ENCODE measurements at regions not wholly inside any gene's neighbourhood (a gene's known extent, or its start where the extent isn't known, plus 50 kb on each side); places are given as distances from the start of the nearest gene placed in this dataset.
"Not testable (repeated sequence)": the region's sequence is repeated elsewhere in the genome, so short reads cannot be mapped to it uniquely, and the experiment has no call there.

- Histone ChIP-seq H3K9me3 (ENCODE audit: low read depth) (no peaks in the 10 kb centered on the region), H3K4me3 (no peak overlapping the region), H3K4me1 (ENCODE audit: low read depth) (no peaks in the 10 kb centered on the region), H3K27me3 (no peaks in the 10 kb centered on the region), H3K36me3 (no peaks in the 10 kb centered on the region), H3K27ac (no peak overlapping the region)
- TF ChIP-seq CTCF (IDR thresholded peaks at IDR 0.05; ENCODE audit: low read depth, low read length), result no peak
- no peak for DNase-seq (ENCODE audit: low read depth in 1 of 2, low spot score in 1 of 2)
These were observed 248.7 kb downstream of the KLF5 start for GRCh38 chr13:73307481-73307880.

DNA sequence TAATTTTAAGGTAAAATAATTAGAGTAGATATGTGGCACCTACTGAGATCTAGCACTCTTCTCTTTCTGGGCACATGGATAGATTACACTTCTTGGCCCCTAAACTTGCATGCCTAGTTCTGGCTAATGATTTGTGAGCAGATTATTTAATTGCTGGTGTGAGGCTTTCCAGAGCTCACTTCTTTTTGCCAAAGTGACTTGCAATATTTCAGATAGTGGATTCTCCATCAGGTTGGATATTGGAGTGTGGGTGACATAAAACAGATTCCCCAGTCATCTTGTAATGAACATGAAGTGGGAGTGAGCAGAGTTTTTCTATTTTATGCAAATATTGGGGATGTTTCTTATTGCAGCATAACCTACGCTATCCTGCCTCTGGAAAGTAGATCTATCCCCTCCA is 247.9 kb downstream of the KLF5 start:
- Histone ChIP-seq H3K9me3 (ENCODE audit: low read depth) (no peaks in the 10 kb centered on the region), H3K36me3 (no peaks in the 10 kb centered on the region), H3K27ac (no peak overlapping the region), H3K27me3 (no peaks in the 10 kb centered on the region), H3K4me1 (ENCODE audit: low read depth) (no peaks in the 10 kb centered on the region), H3K4me3 (no peak overlapping the region)
- no peak for TF ChIP-seq CTCF (IDR thresholded peaks at IDR 0.05; ENCODE audit: low read depth, low read length)
- no peak for DNase-seq (ENCODE audit: low read depth in 1 of 2, low spot score in 1 of 2)

- H3K4me3 ChIP-seq, result no peak overlapping the region
- no peak for TF ChIP-seq CTCF (IDR thresholded peaks at IDR 0.05; ENCODE audit: low read depth, low read length)
- DNase-seq (ENCODE audit: low read depth in 1 of 2, low spot score in 1 of 2), result no peak
- no peak overlapping the region for H3K27ac ChIP-seq
- H3K27me3 ChIP-seq, result no peaks in the 10 kb centered on the region
- no peaks in the 10 kb centered on the region for H3K36me3 ChIP-seq
- no peaks in the 10 kb centered on the region for H3K9me3 ChIP-seq (ENCODE audit: low read depth)
- no peaks in the 10 kb centered on the region for H3K4me1 ChIP-seq (ENCODE audit: low read depth)
These were observed 245.6 kb downstream of the KLF5 start for GRCh38 chr13:73304442-73304841.

GRCh38 chr13:73303851-73304250 is 245.0 kb downstream of the KLF5 start:
- Histone ChIP-seq H3K4me1 (ENCODE audit: low read depth) (no peaks in the 10 kb centered on the region), H3K27me3 (no peaks in the 10 kb centered on the region), H3K4me3 (no peak overlapping the region), H3K27ac (no peak overlapping the region), H3K9me3 (ENCODE audit: low read depth) (no peaks in the 10 kb centered on the region), H3K36me3 (no peaks in the 10 kb centered on the region)
- no peak for DNase-seq (ENCODE audit: low read depth in 1 of 2, low spot score in 1 of 2)
- no peak for TF ChIP-seq CTCF (IDR thresholded peaks at IDR 0.05; ENCODE audit: low read depth, low read length)

DNA sequence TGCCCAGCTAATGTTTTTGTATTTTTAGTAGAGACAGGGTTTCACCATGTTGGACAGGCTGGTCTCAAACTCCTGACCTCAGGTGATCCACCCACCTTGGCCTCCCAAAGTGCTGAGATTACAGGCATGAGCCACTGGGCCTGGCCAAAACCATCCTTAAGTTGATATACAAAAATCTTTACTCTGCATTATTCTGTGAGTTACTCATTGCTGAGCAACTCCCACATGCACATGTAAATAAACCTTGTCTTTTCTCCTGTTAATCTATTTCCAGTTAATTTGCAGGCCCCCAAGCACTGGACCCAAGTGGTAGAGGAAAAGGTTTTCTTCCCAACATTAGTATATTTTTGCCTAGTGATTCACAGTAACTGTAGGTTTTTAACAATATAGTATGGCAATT is 242.8 kb downstream of the KLF5 start:
- not testable (repeated sequence) for H3K4me3 ChIP-seq; H3K36me3 ChIP-seq; H3K27me3 ChIP-seq; DNase-seq (ENCODE audit: low read depth in 1 of 2, low spot score in 1 of 2); H3K9me3 ChIP-seq (ENCODE audit: low read depth); H3K27ac ChIP-seq; H3K4me1 ChIP-seq (ENCODE audit: low read depth)

- H3K4me3 ChIP-seq, result no peak overlapping the region
- no peaks in the 10 kb centered on the region for H3K9me3 ChIP-seq (ENCODE audit: low read depth)
- no peak for DNase-seq (ENCODE audit: low read depth in 1 of 2, low spot score in 1 of 2)
- H3K4me1 ChIP-seq (ENCODE audit: low read depth), result no peaks in the 10 kb centered on the region
- H3K27ac ChIP-seq, result no peak overlapping the region
- no peaks in the 10 kb centered on the region for H3K27me3 ChIP-seq
- no peak for TF ChIP-seq CTCF (IDR thresholded peaks at IDR 0.05; ENCODE audit: low read depth, low read length)
- no peaks in the 10 kb centered on the region for H3K36me3 ChIP-seq
These were observed 242.1 kb downstream of the KLF5 start for GRCh38 chr13:73300718-73301425.

Data from cardiac muscle cell (in vitro differentiated cells and primary cell).